HPDE6-E6E7 (cell line): ENCODE measurements at regions not wholly inside any gene's neighbourhood (a gene's known extent, or its start where the extent isn't known, plus 50 kb on each side); places are given as distances from the start of the nearest gene placed in this dataset.
A peak's percentile ranks its signal among the peaks of the same experiment; 100 is the strongest.
"Not testable (repeated sequence)": the region's sequence is repeated elsewhere in the genome, so short reads cannot be mapped to it uniquely, and the experiment has no call there.

Source experiments
- DNase-seq: peaks from one replicate; pipeline ENCODE4 v3.0.0; 2011; ENCODE audit warnings: missing footprints; ENCODE audit errors: extremely low spot score

DNA sequence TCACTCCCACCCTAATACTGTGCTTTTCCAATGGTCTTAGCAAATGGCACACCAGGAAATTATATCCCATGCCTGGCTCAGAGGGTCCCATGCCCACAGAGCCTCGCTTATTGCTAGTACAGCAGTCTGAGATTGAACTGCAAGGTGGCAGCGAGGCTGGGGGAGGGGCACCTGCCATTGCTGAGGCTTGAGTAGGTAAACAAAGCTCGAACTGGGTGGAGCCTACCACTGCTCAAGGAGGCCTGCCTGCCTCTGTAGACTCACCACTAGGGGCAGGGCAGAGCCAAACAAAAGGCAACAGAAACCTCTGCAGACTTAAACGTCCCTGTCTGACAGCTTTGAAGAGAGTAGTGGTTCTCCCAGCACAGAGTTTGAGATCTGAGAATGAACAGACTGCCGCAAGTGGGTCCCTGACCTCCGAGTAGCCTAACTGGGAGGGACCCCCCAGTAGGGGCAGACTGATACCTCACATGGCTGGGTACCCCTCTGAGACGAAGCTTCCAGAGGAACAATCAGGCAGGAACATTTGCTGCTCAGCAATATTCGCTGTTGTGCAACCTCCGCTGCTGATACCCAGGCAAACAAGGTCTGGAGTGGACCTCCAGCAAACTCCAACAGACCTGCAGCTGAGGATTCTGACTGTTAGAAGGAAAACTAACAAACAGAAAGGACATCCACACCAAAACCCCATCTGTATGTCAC, 150.7 kb upstream of the FOXA2 start:
- DNase-seq, result not testable (repeated sequence)

DNA sequence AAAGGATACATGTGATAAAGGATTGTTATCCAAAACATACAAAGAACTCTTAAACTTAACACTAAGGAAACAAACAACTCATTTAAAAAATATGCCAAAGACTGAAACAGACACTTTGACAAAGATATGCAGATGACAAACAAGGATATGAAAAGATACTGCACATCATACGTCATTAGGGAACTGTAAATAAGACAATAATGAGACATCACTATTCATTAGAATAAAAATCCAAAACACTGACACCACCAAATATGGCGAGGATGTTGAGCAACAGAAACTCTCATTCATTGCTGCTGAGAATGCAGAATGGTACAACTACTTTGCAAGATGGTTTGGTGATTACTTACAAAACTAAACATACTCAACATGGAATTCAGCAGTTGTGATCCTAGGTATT, 156.5 kb upstream of the FOXA2 start:
- no peak for DNase-seq

DNA sequence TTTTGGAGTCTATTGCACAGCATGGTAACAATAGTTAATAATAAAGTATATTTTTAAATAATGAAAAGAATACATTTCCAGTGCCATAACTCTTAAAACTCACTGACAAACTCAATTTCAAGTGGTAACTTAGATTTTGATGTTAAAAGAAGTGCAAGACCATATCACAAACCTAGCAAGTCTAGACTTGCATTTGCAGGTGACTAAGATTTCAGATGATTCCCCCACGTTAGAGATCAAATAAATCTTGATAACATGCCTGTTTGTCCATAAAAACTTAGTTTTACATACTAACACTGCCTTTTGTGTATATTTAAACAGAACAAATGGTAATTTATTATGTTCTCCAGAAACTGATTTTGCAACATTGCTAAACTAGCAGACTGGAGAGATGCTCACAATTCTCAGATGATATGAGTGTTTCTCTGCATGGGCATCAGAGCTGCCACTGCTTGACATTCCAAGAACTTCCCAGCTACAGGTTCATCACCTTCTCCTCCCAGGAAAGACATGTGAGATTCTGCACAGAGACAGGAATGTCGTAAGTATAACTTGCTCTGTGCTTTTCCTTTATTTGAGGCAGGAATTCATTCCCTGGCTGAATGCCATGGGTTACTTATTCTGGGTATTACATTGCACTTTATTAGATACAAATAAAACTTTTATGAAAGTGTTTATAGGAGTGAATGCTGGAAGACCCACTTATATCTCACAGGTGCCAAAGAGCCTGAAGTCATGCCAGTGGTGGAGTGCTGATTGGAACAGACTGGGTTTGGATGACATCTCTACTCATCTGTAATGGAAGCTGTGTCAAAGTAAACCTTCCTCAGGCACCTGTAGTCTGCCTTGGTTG, 160.2 kb upstream of the FOXA2 start:
- no peak for DNase-seq

DNA sequence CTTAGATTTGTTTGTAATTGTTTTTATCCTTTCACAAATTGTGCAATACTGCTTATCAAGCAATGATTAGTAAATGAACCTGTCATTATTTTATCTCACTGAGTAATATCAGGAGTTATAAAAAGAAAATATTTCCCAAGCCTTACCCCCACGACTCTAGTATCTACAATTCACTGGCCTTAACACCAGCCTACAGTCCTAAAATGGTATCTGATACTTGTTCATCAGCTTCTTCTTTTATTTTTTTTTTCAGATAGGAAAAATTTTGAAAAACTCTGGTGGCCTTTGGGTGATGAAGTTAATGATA, 160.8 kb upstream of the FOXA2 start:
- no peak for DNase-seq

DNA sequence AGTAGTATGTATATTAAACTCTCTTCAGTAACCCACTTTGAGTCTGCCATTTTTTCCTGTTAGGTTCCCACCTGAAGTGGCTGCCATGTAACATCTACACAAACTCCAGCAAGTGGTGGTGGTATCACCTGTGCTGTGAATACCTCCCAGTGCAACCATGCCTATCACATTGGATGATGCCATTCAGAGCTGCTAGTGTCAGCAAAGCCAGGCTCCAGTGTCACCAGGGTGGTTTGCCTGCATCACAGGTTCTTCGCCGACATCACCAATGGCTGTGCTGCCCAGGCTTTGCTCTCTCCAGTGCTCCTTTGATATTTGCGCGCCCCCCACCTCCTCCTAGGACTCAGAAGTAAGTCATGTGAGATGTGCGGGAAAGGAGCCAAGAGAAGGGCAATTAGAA, 162.6 kb upstream of the FOXA2 start:
- no peak for DNase-seq

DNA sequence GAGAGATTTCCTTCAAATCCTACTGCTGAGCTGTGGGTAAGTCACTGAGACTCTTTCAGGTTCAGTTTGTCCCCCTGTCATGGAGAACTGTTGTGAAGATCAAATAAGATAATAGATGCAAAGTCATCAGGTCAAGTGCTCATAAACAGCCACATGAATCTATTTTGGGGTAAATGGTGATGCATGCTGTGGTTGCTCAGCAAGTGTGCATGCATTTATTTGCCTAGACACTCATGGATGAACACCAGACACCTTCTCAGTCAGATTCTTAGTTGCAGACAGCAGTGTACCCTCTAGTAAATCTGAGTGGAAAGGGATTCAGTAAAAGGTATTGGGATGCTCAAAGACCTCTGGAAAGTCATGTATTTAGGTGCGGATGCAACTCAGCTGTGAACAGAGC, 168.0 kb upstream of the FOXA2 start:
- DNase-seq, result no peak

DNA sequence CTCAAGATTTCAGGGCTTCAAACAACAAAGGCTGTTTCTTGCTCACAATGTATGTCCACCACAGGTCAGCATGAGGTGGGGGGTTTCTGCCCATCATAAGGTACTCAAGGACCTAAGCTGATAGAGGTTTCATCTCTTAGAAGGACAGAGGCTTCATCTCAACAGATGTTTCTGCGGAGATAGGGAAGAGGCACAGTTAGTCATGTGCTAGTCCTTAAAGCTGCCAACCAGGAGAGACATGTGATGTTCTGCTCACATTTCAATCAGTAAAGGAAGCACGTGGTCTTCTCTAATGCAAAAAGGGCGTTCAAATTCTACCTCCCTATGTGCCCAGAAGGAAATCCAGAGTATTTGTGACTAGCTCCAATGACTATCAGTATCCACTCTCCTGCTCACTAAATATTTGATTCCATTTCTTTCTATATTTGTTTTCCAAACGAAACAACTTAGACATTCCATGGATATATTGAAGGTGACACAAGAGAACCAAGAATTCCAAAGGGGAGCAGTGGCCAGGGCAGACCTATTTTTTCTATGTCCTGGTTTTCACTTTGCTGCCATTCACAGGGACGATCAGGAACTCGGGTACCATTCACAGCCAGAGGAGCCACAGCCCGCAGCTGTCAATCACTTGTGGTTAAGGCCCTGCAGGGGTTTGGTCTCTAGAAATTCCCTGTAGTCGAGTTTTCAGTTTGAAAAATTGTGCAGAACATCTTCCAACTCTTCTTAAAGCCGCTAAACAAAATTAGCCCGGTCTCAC, 173.2 kb upstream of the FOXA2 start:
- DNase-seq, result no peak

DNA sequence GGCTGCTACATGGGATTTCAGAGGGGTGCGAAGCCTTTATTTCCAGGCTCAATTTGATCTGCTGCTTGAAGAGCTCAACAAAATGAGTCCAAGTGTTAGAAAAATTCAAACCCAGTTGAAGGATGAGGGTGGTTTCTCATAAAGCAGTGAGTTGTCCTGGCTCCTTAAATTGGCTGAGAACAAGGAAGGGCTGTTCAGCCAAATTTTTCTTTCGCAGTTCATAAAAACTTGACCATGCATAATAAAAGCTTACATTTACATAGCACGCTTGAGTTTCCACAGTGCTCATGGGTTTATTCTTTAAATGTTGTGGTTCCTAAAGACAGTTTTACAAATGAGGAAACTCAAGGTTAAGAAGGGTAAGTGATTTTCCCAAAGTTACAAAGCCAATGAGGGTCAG, 174.4 kb upstream of the FOXA2 start:
- no peak for DNase-seq

DNA sequence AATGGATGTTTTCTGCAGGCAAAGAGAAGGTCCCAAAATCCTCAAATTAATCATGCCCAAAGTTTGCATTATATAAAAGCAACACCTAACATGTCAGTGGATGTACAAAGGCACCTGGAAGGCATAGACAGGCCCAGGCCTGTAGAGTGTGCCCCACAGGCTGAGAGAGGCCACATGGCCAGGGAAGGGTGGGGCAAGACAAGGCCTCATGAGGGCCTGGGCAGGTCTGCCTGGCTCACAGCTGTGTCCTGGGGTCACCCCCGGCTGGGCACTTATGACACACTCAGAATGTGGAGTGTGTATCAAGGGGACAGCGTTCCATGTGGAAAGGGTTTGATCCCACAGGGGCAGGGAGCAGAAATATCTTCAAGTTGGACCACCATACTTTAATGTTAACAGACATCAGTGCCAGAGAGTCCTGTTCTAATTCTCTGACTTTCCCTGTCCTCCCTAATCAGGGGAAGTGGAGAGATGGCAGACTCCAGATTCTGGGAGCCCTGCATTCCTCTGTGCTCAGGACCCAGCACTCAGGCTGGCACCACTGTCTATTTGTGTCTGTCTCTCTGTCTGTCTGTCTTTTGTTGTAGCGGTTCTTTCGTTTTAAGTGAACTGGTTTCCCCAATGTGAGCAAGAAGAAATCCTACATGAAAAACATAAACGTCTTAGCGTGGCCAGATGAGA, 178.3 kb upstream of the FOXA2 start:
- DNase-seq, result peak; percentile 91

DNA sequence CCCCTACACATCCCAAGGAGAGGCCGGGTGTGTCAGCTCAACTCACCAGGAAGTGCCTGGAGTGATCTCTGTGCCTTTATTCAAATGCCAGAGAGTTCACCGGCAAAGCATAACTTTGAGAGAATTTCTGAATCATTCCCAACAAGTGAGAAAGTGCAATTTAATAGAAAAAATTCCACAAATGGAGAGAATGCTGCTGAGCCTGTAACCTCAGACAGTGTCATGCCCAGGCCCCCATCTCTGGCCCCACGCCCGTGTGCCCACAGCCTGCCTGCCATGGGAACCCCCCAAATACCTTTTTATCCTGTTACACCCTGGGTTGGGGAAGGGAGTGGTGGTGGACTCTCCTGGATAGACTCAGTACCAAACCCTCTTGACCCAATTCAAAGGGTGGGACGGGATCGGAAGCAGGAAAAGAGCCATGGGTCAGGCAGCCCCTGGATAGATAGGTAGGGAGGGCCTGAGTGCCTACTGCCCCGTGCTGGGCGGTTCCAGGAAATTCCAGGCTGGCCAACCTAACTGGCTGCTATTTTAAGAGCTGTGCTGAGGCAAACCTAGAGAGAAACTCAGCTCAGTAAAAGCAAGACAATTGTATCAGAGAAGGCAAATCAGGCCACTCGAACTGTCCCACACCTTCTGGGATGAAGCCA, 179.0 kb upstream of the FOXA2 start:
- DNase-seq, result peak; percentile 90

DNA sequence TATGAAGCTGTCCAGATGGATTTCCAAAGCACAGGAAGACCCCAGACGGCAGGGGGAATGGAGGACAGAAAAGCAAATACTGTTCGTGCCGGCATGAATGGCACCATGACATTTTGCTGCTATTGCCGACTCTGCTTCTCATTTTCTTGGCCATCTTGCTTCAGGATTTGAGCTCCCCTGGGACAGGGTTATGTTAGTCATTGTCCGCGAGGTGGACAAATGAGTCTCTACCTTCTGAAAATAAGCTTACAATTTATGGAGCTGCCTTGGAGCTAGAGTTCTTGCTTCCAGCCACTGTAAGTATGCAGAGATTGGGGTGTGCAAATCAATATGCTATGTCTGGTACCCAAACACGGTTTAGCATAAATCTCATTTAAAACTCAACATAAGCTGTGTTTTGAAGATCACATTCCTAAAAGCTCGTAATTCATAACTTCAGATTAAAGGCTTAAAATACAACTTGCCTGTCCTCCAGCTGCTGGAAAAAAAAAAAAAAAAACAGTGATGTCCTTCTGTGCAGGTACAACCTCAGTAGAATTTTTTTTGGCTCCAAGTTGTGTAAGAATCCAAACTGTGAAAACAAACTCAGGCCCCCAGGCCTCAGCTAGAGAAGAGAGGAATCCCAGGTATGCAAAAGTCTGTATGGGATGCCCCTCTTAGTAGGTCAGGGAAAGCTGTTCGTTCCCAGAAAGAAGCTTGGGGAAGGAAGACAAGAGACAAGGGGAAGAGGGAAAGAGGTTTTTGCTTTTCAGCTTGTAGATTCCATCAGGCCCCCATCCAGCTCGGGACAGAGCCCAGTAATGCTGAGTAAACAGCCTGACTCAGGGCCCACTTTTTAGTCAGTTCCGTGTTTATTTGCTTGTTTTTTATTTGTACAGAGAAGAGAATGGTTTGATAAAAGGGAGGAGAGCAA, 184.2 kb upstream of the FOXA2 start:
- no peak for DNase-seq

DNA sequence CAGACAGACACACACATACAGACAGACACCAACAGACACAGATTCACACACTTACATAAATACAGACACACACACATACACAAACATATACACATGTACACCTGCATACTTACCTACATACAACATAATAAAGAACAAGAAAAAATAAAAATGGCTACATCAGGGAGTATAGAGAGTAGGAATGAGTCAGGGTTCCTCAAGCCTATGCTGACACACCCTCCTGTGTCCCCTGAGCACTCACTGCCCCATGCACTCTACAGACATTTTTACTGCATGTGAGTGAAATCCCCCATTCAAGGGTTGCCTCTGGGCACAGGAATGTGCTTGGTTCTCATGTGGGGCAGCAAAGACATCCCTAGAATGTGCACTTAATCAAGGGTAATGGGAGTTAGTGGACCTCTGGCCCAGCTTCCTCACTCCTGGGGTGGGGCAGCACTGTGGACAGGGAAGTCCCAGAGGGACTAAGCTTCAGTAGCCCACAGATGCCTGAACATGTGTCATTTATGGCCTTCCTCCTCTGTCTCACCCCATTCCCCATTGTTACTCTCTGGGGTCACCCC, 185.9 kb upstream of the FOXA2 start:
- DNase-seq, result no peak

DNA sequence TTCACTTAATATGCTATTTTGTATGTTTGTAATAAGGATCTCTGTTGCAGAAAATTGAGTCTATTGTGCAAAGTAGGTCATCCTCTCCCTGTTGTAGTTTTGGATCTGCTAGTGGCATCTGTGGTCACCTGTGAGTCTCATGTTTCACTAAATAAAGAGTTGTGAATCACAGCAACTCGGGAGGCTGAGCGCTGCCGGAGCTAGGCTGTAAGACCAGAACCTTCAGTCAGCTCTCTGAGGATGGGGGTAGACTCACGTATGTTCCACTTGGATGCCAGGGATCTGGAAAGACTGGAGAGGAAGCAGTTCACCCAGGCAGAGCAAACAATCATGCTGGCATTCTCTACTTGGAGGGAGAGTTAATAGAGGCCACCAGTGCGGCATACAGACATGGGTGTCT, 187.3 kb upstream of the FOXA2 start:
- DNase-seq, result no peak

DNA sequence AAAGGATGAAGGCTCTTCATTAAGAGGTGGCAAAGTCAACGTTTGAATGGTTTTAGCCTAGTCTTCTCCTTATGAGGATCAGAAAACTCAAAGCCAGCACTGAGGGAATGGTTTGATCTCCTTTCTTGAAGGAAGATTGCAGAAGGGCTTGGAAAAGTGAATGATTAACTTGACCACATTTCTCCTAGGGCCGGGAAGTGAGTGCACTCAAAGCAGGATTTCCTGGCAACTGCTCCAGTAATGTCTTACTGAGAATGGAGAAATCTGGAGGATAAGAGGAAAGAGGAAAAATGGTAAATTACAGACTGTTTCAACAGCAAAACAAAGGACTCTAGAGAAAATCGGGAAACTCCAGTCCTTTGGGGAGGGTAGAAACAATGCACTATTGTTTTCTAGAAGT, 189.0 kb upstream of the FOXA2 start:
- no peak for DNase-seq

DNA sequence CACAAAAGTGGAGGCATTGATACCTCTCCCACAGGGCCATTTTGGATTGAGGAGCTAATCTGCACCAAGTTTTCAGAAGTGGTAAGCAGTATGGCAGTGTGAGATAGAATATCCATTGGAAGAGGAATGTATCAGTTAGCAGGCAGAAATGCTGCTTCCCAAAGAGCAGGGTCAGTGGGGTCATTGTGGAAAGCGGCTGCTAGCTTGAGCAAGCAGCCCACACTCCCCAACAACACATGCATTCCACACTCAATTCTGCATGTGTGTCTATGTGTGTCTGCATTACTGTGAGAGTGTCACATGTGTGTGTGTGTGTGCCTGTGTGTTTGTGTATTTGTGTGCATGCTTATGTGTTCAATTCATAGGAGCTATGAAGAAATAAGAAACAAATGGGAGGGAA, 190.9 kb upstream of the FOXA2 start:
- DNase-seq, result no peak

DNA sequence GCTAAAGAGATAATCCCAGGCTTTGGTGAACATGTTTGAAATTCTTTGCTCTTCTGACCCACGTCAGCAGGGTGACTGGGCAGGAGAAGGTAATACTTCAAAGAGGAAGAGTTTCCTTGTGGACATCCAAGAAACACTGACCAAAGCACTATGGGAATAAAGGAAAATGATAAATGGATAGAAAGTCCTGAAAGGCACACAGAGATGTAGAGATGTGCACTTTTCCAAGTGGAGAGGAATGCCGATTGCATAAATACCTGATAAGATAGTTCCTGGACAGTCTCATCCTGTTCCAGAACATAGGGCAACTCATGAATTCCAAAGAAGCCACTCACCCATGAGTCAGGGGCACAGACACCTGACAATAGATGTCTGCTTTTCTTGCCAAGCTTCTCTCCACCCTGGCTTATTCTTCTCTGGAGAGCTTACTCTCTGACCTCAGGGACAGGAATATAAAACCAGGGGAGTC, 191.3 kb upstream of the FOXA2 start:
- DNase-seq, result peak; percentile 96

DNA sequence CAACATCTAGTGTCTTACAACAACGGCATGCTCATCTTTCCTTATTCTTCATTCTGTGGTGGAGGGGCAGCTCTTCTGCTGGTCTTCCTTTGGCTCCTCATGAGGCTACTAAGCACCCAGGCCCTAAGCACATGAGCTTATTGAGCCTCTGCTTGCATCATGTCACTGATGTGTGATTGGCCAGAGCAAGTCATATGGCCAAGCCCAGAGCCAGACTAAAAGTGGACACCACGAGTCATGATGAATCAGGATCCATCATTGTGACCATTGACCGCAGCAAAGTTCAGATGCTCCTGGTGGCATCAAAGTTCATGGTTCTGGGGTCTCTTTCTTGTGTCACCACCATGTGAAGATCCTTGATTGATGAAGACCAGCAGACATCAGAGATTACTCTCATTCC, 192.0 kb upstream of the FOXA2 start:
- no peak for DNase-seq

DNA sequence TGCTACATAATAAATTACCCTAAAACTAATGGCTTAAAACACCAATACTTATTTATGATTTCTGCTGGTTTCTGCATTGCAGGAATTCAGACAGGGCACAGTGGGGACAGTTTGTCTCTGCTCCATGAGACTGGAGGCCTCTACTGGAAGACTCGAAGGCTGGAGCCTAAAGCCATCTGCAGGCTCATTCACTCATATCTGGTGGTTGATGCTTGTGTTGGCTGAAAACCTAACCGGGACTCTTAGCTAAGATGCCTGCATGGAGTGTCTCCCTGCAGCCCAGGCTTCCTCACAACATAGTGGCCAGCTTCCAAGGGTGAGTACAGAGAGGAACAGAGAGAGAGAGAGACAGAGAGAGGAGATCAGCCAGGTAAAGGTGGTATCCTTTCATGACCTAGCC, 195.5 kb upstream of the FOXA2 start:
- DNase-seq, result no peak

DNA sequence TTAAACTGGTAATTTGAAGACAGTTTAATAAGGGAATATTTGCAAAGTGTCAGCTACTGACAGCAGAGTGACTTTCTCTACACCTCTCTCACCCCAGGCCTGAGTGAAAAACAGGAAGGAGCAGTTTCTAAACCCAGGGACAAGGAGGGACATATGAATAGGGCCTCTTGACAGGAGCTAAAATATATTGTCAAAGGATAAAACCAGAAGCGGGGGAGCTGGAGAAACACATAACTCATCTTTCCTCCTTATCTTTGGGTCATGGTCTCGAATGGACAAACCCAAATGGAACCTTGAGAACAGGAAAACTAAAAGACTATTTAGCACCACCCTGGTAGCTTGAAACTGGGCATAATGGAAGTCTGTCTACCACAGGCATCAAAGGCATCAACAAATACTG, 197.5 kb upstream of the FOXA2 start:
- DNase-seq, result no peak

DNA sequence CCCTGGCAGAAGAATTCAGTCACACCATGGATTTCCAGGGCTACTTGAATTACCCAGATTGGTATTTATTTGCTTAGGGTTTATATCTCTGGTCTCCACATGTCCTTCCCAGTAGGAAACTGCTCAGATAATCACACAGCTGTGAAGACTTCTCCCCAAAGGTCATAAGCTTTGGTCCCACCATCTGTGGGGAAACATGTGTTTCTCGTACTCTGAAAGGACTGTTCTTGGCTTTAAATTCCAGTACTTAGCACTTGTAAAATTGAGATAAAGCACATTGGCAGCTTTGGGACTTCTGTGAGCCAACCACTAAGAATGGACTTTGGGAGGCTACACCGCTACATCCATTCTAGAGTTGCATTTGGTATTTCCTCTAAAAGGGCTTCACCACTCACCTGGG, 205.3 kb upstream of the FOXA2 start:
- no peak for DNase-seq
